HEK293T (cell line): ENCODE measurements at regions not wholly inside any gene's neighbourhood (a gene's known extent, or its start where the extent isn't known, plus 50 kb on each side); places are given as distances from the start of the nearest gene placed in this dataset.

ENCODE experiments used
- CTCF ChIA-PET: fragments of 350-600 bp; formaldehyde crosslinking; extraction: SDS; loops from one replicate; lab custom pipeline; 2021; ENCODE audit warnings: antibody characterized with exemption, inconsistent platforms; lab: Yijun Ruan, JAX
- POLR2A ChIA-PET: fragments of 350-600 bp; formaldehyde crosslinking; extraction: SDS; loops from one replicate; lab custom pipeline; 2020; ENCODE audit warnings: antibody characterized with exemption, inconsistent platforms; lab: Yijun Ruan, JAX
- DNase-seq: peaks from one replicate; pipeline ENCODE4 v3.0.0; 2012; ENCODE audit warnings: mixed read lengths; ENCODE audit errors: extremely low spot score
- ARNT ChIP-seq: fragments of 450-650 bp; IDR thresholded peaks from 2 replicates; pipeline ENCODE4 v1.6.1; 2017; ENCODE audit warnings: mild to moderate bottlenecking
- BHLHE40 ChIP-seq: fragments of 450-650 bp; IDR thresholded peaks from 2 replicates; pipeline ENCODE4 v1.6.1; 2016; ENCODE audit warnings: mild to moderate bottlenecking, moderate library complexity, borderline replicate concordance
- CTBP1 ChIP-seq: fragments of 450-650 bp; IDR thresholded peaks from 2 replicates; pipeline ENCODE4 v1.6.1; 2016; ENCODE audit warnings: borderline replicate concordance
- ELF4 ChIP-seq: fragments of 450-650 bp; IDR thresholded peaks from 2 replicates; pipeline ENCODE4 v1.6.1; 2017; ENCODE audit warnings: antibody characterized with exemption
- FOXA1 ChIP-seq: fragments of 450-650 bp; IDR thresholded peaks from 2 replicates; pipeline ENCODE4 v1.6.1; 2016; ENCODE audit warnings: mild to moderate bottlenecking
- FOXK2 ChIP-seq: fragments of 450-650 bp; IDR thresholded peaks from 2 replicates; pipeline ENCODE4 v1.6.1; 2016; ENCODE audit warnings: mild to moderate bottlenecking
- FOXM1 ChIP-seq: fragments of 450-650 bp; IDR thresholded peaks from 2 replicates; pipeline ENCODE4 v1.6.1; 2017; ENCODE audit warnings: mild to moderate bottlenecking, borderline replicate concordance
- HDGF ChIP-seq: fragments of 450-650 bp; IDR thresholded peaks from 2 replicates; pipeline ENCODE4 v1.6.1; 2017; ENCODE audit warnings: antibody characterized with exemption, borderline replicate concordance
- L3MBTL2 ChIP-seq: fragments of 450-650 bp; conservative IDR thresholded peaks from 2 replicates; pipeline ENCODE4 v1.6.1; 2016; ENCODE audit warnings: mild to moderate bottlenecking
- LEF1 ChIP-seq: fragments of 450-650 bp; IDR thresholded peaks from 2 replicates; pipeline ENCODE4 v1.6.1; 2017; ENCODE audit warnings: mild to moderate bottlenecking, borderline replicate concordance
- NFRKB ChIP-seq: fragments of 450-650 bp; IDR thresholded peaks from 2 replicates; pipeline ENCODE4 v1.6.1; 2016; ENCODE audit warnings: mild to moderate bottlenecking, moderate library complexity
- SP1 ChIP-seq: fragments of 450-650 bp; IDR thresholded peaks from 2 replicates; pipeline ENCODE4 v1.6.1; 2017
- SUZ12 ChIP-seq: fragments of 450-650 bp; IDR thresholded peaks from 2 replicates; pipeline ENCODE4 v1.6.1; 2016; ENCODE audit warnings: mild to moderate bottlenecking
- TARDBP ChIP-seq: fragments of 450-650 bp; IDR thresholded peaks from 2 replicates; pipeline ENCODE4 v1.6.1; 2016
- ZNF384 ChIP-seq: fragments of 450-650 bp; IDR thresholded peaks from 2 replicates; pipeline ENCODE4 v1.6.1; 2016
- TF ChIP-seq, protein P1 (sequence below): fragments of 450-650 bp; IDR thresholded peaks from 2 replicates; pipeline ENCODE4 v1.6.1; 2016

DNA sequence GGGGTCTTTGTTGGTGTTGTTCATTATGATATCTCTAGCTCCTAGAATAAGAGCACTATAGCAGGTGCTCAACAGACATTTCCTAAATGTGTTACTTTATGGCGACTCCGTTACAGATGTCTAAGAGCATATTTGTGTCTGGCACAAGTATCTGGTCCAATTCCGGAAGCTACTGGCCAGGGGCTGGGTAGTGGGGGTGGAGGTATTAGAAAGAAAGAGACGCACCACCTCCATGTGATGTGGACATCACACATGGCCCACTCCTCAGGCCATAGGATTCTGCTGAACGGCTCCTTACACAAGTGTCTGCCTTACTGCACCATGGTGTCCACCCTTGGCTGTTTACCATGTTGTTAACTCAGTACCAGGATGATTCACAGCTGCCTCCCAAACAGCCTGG lies 296.8 kb upstream of the MKI67 start:
- POLR2A ChIA-PET, result no interaction called here
- CTCF ChIA-PET, result no interaction called here
- no peak for TF ChIP-seq SP1
- TF ChIP-seq, protein P1, sequence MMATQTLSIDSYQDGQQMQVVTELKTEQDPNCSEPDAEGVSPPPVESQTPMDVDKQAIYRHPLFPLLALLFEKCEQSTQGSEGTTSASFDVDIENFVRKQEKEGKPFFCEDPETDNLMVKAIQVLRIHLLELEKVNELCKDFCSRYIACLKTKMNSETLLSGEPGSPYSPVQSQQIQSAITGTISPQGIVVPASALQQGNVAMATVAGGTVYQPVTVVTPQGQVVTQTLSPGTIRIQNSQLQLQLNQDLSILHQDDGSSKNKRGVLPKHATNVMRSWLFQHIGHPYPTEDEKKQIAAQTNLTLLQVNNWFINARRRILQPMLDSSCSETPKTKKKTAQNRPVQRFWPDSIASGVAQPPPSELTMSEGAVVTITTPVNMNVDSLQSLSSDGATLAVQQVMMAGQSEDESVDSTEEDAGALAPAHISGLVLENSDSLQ, result no peak
- no peak for TF ChIP-seq SUZ12
- no peak for TF ChIP-seq FOXA1
- no peak for TF ChIP-seq FOXM1
- no peak for TF ChIP-seq NFRKB
- no peak for TF ChIP-seq ELF4
- no peak for TF ChIP-seq ZNF384
- no peak for TF ChIP-seq FOXK2
- no peak for TF ChIP-seq LEF1
- TF ChIP-seq ARNT, result no peak
- TF ChIP-seq L3MBTL2, result no peak
- TF ChIP-seq TARDBP, result no peak
- TF ChIP-seq HDGF, result no peak
- no peak for TF ChIP-seq BHLHE40
- DNase-seq, result no peak

DNA sequence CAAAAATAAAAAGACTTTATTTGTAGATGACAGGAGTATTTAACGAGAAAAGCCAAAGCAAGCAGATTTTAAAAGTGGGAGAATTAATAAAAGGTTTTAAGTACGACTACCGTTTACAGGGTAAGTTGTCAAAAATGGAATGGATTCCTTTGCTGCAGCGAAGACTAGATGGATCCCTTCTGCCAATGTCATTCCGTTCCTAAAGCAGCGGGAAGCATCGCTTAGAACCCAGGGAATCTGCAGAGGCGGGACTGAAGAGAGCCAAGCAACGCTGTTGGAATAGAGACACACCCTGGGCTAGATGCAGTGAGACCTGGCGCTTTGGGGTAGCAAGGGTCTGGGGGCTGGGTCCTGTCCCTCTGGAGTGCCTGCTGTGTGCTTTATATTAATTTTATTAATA lies 303.1 kb upstream of the MKI67 start:
- POLR2A ChIA-PET, result no interaction called here
- DNase-seq, result no peak
- TF ChIP-seq ARNT (no peak), CTBP1 (no peak), SUZ12 (no peak), SP1 (no peak), FOXK2 (no peak), HDGF (no peak), NFRKB (no peak), FOXA1 (no peak), TARDBP (no peak), L3MBTL2 (no peak), ZNF384 (no peak), BHLHE40 (no peak)
- TF ChIP-seq, protein P1, result no peak
- CTCF ChIA-PET, result no interaction called here

- TF ChIP-seq SP1 (no peak), ARNT (no peak), SUZ12 (no peak), ZNF384 (no peak), FOXK2 (no peak), BHLHE40 (no peak), FOXM1 (no peak), ELF4 (no peak), CTBP1 (no peak), FOXA1 (no peak), HDGF (no peak), TARDBP (no peak), L3MBTL2 (no peak), LEF1 (no peak), NFRKB (no peak)
- TF ChIP-seq, protein P1, result no peak
- ChIA-PET CTCF (no interaction called here), POLR2A (no interaction called here)
- DNase-seq, result no peak
Measured at GRCh38 chr10:128429835-128430513, 303.8 kb upstream of the MKI67 start.

- TF ChIP-seq TARDBP, result no peak
- TF ChIP-seq, protein P1, result no peak
- ChIA-PET POLR2A (no interaction called here), CTCF (no interaction called here)
- no peak for DNase-seq
Measured at GRCh38 chr10:128431083-128431482, 304.9 kb upstream of the MKI67 start.

- TF ChIP-seq SUZ12 (no peak), FOXM1 (no peak), LEF1 (no peak), ELF4 (no peak), FOXA1 (no peak), L3MBTL2 (no peak), SP1 (no peak), BHLHE40 (no peak), CTBP1 (no peak)
- TF ChIP-seq, protein P1, result no peak
- CTCF ChIA-PET, result no interaction called here
- DNase-seq, result no peak
- POLR2A ChIA-PET, result no interaction called here
Measured at GRCh38 chr10:128431506-128431905, 305.3 kb upstream of the MKI67 start.
